ENCODE measurements at regions not wholly inside any gene's neighbourhood (a gene's known extent, or its start where the extent isn't known, plus 50 kb on each side); places are given as distances from the start of the nearest gene placed in this dataset.

- TF ChIP-seq GATA2 (IDR thresholded peaks at IDR 0.05; ENCODE audit: low read depth, low read length) (no peak), GATA3 (IDR thresholded peaks at IDR 0.05; ENCODE audit: low read depth, low read length) (no peak)
Observed at GRCh38 chr15:46555547-46555946, 920.7 kb downstream of the SQOR start.
